ENCODE measurements at regions not wholly inside any gene's neighbourhood (a gene's known extent, or its start where the extent isn't known, plus 50 kb on each side); places are given as distances from the start of the nearest gene placed in this dataset.

- no peak for TF ChIP-seq CTCF (conservative IDR thresholded peaks at IDR 0.05)
- no peak for TF ChIP-seq EZH2 (IDR thresholded peaks at IDR 0.05; ENCODE audit: low read depth)
These were observed 396.7 kb upstream of the MMADHC start for GRCh38 chr2:149984311-149984710.

Data from PC-9 (cell line).